Esophagus muscularis mucosa (tissue), 4 donors: ENCODE measurements at regions not wholly inside any gene's neighbourhood (a gene's known extent, or its start where the extent isn't known, plus 50 kb on each side); places are given as distances from the start of the nearest gene placed in this dataset.
A peak's percentile ranks its signal among the peaks of the same experiment; 100 is the strongest.

ENCODE experiments used
- DNase-seq: peaks from one replicate; pipeline ENCODE4 v3.0.0-alpha.2; 2017; ENCODE audit errors: extremely low spot score
- H3K27ac ChIP-seq, 4 donors: fragments of 200-600 bp; sonication (generic); replicated peaks in 1 of 4; 1 replicate in 3 of 4; 2 replicates in 1 of 4; pipeline ENCODE4 v1.5.1; 2016 to 2019; ENCODE audit warnings: mild to moderate bottlenecking in 1 of 4
- H3K27me3 ChIP-seq, 4 donors: fragments of 200-600 bp; sonication (generic); one replicate each; pipeline versions ENCODE4 v1.5.1 to v1.6.0; 2016 to 2019
- H3K36me3 ChIP-seq, 4 donors: fragments of 200-600 bp; sonication (generic); one replicate each; pipeline ENCODE4 v1.5.1; 2016 to 2019
- H3K4me1 ChIP-seq, 4 donors: fragments of 200-600 bp; sonication (generic); one replicate each; pipeline ENCODE4 v1.5.1; 2016 to 2019
- H3K4me3 ChIP-seq, 4 donors: fragments of 200-600 bp; sonication (generic); 1 replicate in 2 of 4; 2 replicates in 2 of 4; pipeline ENCODE4 v1.5.1; 2016 to 2019; ENCODE audit warnings: mild to moderate bottlenecking in 4 of 4, moderate library complexity in 1 of 4
- H3K9me3 ChIP-seq, 4 donors: fragments of 200-600 bp; sonication (generic); 1 replicate in 3 of 4; 2 replicates in 1 of 4; pipeline ENCODE4 v1.5.1; 2016 to 2019
- EP300 ChIP-seq: sonication (generic); formaldehyde crosslinking; IDR thresholded peaks from one replicate; pipeline ENCODE4 v1.6.1; 2017; ENCODE audit warnings: antibody characterized with exemption
- POLR2A ChIP-seq: fragments of 450-650 bp; IDR thresholded peaks from one replicate; pipeline ENCODE4 v1.6.1; 2017; ENCODE audit warnings: antibody characterized with exemption, moderate library complexity, mild to moderate bottlenecking, low read depth
- POLR2AphosphoS5 ChIP-seq, 2 donors: sonication (generic); formaldehyde crosslinking; IDR thresholded peaks; one replicate each; pipeline ENCODE4 v1.6.1; 2017; ENCODE audit warnings: antibody characterized with exemption in 2 of 2
- WGBS: methylation state at CpG from one replicate; pipeline ENCODE4 v1.1.5; 2018; 5-methylcytosine and 5-hydroxymethylcytosine counted together
- intact Hi-C: fragments of 100-400 bp; cut with DNase I; formaldehyde crosslinking; loops from one replicate; pipeline ENCODE4 v1.15.1; 2023
- TF ChIP-seq, protein P1 (sequence below), 3 experiments: fragments of 200-600 bp in 2 of 3; fragments of 450-650 bp in 1 of 3; sonication (generic) in 2 of 3; IDR thresholded peaks; one replicate each; pipeline ENCODE4 v1.5.1; 2017 to 2019; ENCODE audit warnings: antibody characterized with exemption in 3 of 3, mild to moderate bottlenecking in 2 of 3, moderate library complexity in 1 of 3

DNA sequence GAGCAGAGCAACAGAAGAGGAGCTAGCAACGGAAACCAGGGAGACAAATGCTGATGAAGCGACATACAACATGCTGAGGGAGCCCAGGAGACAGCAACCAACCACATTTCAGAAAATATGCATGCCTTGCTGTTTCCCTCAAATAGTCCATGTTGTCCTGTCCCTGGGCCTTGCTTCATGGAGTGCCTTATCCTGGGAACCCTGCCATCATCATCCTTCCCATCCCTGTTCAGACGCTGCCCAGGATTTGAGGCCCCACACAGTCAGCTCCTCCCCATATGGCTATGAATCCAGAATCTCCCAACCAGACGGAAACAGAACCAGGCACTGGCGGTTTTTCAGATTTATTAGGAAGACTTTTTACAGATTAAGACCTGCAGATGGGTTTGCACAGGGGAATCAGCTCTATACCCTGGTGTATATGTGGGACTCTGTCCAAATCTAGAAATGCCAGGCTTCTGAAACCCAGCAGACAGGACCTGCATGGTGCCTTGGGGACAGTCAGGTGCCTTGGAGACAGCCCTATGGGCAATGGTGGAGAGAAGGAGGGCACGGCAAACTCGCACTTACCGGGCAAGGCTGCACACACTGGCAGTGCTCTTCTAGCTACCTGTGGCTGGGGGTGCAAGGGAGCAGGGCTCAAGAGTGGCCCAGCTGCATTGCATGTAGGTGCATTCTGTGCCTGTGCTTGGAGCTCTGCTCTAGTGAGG is 199.7 kb upstream of the MAMLD1 start:
- intact Hi-C loops = no loop called here
- Histone ChIP-seq H3K36me3 (no peaks in the 10 kb centered on the region), H3K4me1 (no peaks in the 10 kb centered on the region), H3K27me3 (no peaks in the 10 kb centered on the region), H3K4me3 (no peak overlapping the region), H3K27ac (no peak overlapping the region), H3K9me3 (no peaks in the 10 kb centered on the region)
- peak; percentile 74 for DNase-seq
- no peak for TF ChIP-seq POLR2A
- TF ChIP-seq POLR2AphosphoS5 (IDR thresholded peaks at IDR 0.05) = no peak
- TF ChIP-seq, protein P1, sequence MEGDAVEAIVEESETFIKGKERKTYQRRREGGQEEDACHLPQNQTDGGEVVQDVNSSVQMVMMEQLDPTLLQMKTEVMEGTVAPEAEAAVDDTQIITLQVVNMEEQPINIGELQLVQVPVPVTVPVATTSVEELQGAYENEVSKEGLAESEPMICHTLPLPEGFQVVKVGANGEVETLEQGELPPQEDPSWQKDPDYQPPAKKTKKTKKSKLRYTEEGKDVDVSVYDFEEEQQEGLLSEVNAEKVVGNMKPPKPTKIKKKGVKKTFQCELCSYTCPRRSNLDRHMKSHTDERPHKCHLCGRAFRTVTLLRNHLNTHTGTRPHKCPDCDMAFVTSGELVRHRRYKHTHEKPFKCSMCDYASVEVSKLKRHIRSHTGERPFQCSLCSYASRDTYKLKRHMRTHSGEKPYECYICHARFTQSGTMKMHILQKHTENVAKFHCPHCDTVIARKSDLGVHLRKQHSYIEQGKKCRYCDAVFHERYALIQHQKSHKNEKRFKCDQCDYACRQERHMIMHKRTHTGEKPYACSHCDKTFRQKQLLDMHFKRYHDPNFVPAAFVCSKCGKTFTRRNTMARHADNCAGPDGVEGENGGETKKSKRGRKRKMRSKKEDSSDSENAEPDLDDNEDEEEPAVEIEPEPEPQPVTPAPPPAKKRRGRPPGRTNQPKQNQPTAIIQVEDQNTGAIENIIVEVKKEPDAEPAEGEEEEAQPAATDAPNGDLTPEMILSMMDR (IDR thresholded peaks at IDR 0.05) = no peak
- TF ChIP-seq EP300 = no peak
- WGBS = 58% methylated on average over 7 of the region's 8 CpGs

DNA sequence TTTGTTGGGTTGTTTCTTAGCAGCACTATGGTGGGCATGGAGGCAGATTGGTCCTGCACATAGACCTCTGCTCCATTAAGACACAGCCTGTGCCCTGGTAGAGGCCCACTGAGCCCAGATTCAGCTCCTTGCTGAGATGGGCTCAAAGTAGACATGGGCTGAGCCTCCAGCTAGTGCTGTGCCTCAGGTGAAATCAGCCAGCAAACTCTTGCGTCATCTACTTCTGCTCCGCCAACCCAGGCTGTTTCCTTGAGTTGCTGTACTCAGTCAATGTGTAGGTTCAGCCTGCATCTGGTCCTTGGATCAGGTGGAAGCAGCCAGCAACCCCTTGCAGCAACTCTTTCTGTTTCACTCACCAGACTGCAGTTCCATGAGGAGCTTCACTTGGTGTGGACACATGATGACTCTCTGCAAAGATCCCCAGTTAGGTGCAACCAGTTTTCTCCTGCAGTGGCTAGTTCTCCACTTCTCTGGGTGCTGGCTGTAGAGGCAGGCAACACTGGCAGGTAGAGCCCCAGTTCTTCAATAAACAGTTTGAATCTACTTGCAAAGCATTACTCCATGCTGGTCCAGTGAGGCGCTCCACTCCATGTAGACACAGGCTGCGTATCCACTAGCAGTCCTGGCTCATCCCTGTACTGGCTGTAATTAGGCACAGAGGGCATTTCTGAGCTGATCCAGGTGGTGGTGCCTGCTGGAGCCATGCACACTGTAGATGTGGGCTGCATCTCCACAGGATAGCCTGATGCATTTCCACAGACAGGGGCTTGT is 199.0 kb upstream of the MAMLD1 start:
- H3K27me3 ChIP-seq = no peaks in the 10 kb centered on the region
- peak; percentile 39 for DNase-seq
- no peaks in the 10 kb centered on the region for H3K36me3 ChIP-seq
- no peaks in the 10 kb centered on the region for H3K9me3 ChIP-seq
- TF ChIP-seq POLR2AphosphoS5 (IDR thresholded peaks at IDR 0.05) (no peak), EP300 (no peak), POLR2A (no peak)
- TF ChIP-seq, protein P1 (IDR thresholded peaks at IDR 0.05) = no peak
- no peak overlapping the region for H3K27ac ChIP-seq
- intact Hi-C loops = no loop called here
- H3K4me3 ChIP-seq = no peak overlapping the region
- H3K4me1 ChIP-seq = no peaks in the 10 kb centered on the region
- 85% methylated on average over 2 of the region's 4 CpGs for WGBS

DNA sequence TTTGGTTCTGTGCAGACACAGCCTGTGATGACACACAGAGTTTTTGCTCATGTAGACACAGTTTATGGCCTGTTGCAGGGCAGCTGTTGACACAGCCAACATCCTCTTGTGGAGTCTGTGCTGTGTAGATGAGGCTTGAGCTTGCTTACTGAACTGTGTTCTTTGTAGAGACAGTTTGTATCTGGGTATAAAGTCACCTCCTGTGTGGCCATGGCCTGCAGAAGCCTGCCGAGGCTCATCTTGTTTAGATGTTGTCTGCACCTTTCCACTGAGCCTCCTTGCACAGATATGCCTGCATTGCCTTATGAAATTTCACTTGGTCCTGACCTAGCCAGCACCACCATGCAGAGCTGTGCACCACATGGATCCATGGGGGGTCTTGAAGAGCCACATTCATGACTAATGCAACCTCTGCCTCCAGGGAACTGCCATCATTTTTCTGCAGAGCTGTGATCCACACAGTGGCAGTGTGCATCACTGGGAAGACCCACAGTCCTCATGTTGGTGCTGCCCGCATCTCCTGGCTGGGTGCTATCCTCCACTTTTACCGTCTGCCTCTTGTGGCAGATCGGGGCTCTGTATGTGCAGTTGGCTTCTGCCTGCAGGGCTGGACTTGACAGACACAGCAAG is 198.0 kb upstream of the MAMLD1 start:
- peak; percentile 45 for DNase-seq
- H3K4me1 ChIP-seq = no peaks in the 10 kb centered on the region
- H3K27me3 ChIP-seq = no peaks in the 10 kb centered on the region
- 61% methylated on average over 2 of the region's 4 CpGs for WGBS
- no peak for TF ChIP-seq EP300
- TF ChIP-seq, protein P1 (IDR thresholded peaks at IDR 0.05) = no peak
- no peak for TF ChIP-seq POLR2A
- no peak for TF ChIP-seq POLR2AphosphoS5 (IDR thresholded peaks at IDR 0.05)
- no peak overlapping the region for H3K27ac ChIP-seq
- no peaks in the 10 kb centered on the region for H3K36me3 ChIP-seq
- intact Hi-C loops = no loop called here
- no peak overlapping the region for H3K4me3 ChIP-seq
- H3K9me3 ChIP-seq = no peaks in the 10 kb centered on the region

DNA sequence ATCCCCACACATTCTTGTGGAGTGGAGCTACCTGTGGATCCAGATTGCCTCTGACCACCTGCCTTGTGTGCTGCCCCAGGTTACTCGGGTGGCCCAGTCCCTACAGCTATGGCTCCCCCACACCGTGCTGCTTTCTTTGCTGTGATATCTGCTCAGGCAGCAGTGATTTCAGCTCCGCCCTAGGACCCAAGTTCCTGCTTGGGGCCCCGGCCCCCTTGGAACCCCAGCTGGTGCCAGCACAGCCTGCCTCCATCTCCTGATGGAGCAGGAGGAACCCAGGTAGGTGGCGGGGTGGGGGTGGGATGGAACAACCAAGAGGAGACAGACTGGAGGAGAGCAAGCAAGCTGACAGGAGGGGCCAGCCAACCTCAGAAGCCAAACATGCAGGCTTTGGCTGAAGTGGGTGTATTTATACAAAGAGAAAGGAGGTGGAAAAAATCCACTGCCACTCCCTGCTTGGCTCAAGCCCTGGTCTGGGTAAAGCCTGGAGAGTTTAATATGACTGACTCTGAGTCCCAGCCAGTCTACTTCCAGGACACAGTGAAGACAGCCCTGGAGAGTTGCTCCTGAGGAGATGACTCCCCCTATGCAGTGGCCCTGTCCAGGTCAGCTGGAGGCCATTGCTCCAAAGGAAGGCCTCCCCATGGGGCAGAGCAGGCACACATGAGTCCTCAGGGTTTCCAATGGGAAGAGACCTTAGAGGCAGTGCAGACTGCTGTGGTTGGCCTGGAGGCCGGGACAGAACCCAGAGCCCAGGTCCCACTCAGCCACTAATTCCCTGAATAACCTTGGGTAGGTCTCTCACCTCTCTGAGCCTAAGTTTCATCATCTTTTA is 197.1 kb upstream of the MAMLD1 start:
- WGBS = 74% methylated on average over 6 of the region's 6 CpGs
- no peak overlapping the region for H3K27ac ChIP-seq
- DNase-seq = peak; percentile 8
- TF ChIP-seq EP300 (no peak), POLR2A (no peak), POLR2AphosphoS5 (IDR thresholded peaks at IDR 0.05) (no peak)
- TF ChIP-seq, protein P1 (IDR thresholded peaks at IDR 0.05) = no peak
- no peaks in the 10 kb centered on the region for H3K4me1 ChIP-seq
- no peak overlapping the region for H3K4me3 ChIP-seq
- intact Hi-C loops = no loop called here
- no peaks in the 10 kb centered on the region for H3K9me3 ChIP-seq
- no peaks in the 10 kb centered on the region for H3K36me3 ChIP-seq
- H3K27me3 ChIP-seq = no peaks in the 10 kb centered on the region
